GM21723 (cell line): ENCODE measurements at regions not wholly inside any gene's neighbourhood (a gene's known extent, or its start where the extent isn't known, plus 50 kb on each side); places are given as distances from the start of the nearest gene placed in this dataset.
"Not testable (repeated sequence)": the region's sequence is repeated elsewhere in the genome, so short reads cannot be mapped to it uniquely, and the experiment has no call there.

ENCODE experiments used
- ATAC-seq: cut with Tn5 transposase; IDR thresholded peaks from one replicate; pipeline ENCODE4 v1.9.1; 2021; ENCODE audit warnings: mild to moderate bottlenecking, moderate library complexity; ENCODE audit not compliant: unreplicated experiment

GRCh38 chr4:107470173-107470572, 249.9 kb downstream of the PAPSS1 start:
- ATAC-seq: no peak

- peak; percentile 83 for ATAC-seq
Observed at GRCh38 chr4:107468812-107469211, 251.2 kb downstream of the PAPSS1 start.

DNA sequence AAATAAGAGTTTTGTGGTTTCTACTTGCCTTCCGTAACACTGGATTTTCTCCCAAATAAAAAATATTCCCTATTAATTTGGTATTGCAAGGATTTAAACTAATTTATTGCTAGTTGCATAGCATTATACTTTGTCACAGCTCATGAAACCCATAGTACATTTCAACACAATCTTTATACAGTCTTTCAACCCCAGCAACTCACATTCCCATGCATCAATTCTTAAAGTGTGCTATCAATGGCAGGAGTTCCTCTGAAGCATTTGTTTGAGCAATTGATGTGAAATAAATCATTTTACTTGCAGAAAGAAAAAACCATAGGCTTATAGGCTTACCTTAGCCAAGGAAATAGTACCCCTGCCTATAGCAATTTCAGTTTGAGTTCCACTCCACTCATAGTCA, 251.9 kb downstream of the PAPSS1 start:
- ATAC-seq: no peak

DNA sequence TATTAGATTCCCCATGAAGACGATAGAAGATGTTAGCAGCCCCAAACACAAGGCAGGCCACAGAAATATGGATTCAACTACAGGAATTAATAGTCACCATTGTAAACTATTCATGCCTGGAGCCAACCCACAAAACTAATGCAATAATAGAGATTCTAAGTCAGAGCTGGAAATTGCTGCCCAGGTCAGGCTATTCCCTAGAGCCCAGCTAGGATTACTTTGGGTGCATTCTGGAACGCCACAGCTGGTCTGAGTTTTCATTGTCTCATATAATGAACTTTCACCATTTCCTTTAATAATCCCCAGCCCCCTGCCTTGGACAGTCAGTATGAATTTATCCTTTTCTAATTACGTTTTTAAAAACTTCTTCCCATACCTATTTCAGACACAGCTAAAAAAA, 252.6 kb downstream of the PAPSS1 start:
- ATAC-seq: no peak

- ATAC-seq: no peak
Observed at GRCh38 chr4:107458194-107458593, 261.8 kb downstream of the PAPSS1 start.

DNA sequence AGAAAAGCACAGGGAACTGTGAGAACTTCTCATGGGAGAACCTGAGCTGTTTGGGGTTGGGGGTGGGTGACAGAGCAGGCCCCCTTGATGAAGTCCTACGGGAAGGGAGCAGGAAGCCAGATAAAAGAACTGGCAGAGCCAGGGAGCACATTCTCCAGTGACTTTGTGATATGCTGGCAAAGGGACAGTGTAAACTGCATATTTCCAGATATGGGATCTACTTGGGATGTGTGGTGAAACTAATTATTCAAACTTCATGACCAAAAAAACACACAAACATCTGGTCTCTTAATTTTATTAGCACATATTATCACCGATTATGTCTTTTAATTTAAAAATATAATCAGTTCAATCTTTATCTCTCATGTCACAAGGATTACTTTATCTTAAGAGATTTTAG, 266.0 kb downstream of the PAPSS1 start:
- no peak for ATAC-seq

- no peak for ATAC-seq
Observed at GRCh38 chr4:107452717-107453630, 267.1 kb downstream of the PAPSS1 start.

GRCh38 chr4:107449611-107450369, 270.2 kb downstream of the PAPSS1 start:
- ATAC-seq: no peak

GRCh38 chr4:107442538-107443111, 277.4 kb downstream of the PAPSS1 start:
- ATAC-seq: no peak

DNA sequence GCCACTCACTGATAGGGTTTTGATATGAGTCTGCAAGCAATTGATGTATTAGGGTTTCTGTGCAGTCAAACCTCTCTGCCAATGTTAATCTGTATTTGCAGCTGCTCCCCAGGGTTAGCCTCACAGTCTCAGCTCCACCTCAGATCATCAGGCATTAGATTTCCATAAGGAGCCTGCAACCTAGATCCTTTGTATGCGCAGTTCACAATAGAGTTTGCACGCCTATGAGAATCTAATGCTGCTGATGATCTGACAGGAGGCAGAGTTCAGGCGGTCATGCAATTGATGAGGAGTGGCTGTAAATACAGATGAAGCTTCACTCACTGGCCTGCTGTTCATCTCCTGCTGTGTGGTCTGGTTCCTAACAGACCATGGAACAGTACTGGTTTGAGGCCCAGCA, 280.6 kb downstream of the PAPSS1 start:
- no peak for ATAC-seq

DNA sequence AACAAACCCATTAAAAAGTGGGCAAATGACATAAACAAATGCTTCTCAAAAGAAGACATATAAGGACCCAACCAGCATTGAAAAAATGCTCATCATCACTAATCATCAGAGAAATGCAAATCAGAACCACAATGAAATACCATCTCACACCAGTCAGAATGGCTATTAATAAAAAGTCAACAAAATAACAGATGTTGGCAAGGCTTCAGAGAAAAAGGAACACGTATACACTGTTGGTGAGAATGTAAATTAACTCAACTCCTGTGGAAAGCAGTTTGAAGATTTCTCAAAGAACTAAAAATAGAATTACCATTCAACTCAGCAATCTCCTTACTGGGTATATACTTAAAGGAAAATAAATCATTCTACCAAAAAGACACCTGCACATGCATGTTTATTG, 283.6 kb downstream of the PAPSS1 start:
- ATAC-seq: not testable (repeated sequence)

- ATAC-seq: no peak
Observed at GRCh38 chr4:107432451-107432850, 287.6 kb downstream of the PAPSS1 start.

GRCh38 chr4:107423677-107424405, 296.2 kb downstream of the PAPSS1 start:
- ATAC-seq: no peak

GRCh38 chr4:107419536-107419935, 300.5 kb downstream of the PAPSS1 start:
- ATAC-seq: not testable (repeated sequence)

GRCh38 chr4:107419052-107419451, 301.0 kb downstream of the PAPSS1 start:
- ATAC-seq: no peak

GRCh38 chr4:107415490-107415889, 304.5 kb downstream of the PAPSS1 start:
- ATAC-seq: not testable (repeated sequence)

DNA sequence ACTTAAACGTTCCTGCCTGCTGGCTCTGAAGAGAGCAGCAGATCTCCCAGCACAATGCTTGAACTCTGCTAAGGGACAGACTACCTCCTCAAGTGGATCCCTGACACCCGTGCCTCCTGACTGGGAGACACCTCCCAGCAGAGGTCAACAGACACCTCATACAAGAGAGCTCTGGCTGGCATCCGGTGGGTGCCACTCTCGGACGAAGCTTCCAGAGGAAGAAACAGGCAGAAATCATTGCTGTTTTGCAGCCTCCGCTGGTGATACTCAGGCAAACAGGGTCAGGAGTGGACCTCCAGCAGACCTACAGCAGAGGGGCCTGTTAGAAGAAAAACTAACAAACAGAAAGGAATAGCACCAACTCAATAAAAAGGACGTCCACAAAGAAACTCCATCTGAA, 310.2 kb downstream of the PAPSS1 start:
- ATAC-seq: not testable (repeated sequence)

DNA sequence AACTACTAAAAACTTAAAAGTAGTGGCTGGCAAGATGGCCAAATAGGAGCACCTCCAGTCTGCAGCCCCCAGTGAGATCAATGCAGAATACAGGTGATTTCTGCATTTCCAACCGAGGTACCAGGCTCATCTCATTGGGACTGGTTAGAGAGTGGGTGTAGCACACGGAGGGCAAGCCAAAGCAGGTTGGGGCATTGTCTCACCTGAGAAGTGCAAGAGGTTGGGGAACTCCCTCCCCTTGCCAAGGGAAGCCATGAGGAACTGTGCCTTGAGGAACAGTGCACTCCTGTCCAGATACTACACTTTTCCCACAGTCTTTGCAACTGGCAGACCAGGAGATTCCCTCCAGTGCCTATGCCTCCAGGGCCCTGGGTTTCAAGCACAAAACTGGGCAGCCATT, 311.1 kb downstream of the PAPSS1 start:
- no peak for ATAC-seq

- no peak for ATAC-seq
Observed at GRCh38 chr4:107404591-107405300, 315.3 kb downstream of the PAPSS1 start.

DNA sequence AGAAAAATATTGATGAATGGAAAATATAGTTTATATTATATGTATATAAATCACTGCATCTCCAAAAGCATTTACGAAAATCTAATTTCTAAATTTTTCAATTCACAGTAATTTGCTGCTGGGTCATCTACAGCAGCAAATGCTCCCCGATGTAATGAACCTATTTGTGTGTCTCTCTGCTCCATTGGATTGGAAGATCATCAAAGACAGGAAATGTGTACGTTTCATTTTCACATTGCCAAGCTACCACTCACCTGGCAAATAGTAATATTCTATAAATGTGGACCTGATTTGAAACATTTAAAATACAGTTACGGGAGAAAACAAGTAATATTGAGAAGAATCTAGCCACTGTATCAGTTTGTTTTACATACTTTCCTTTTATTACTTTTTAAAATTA, 317.7 kb downstream of the PAPSS1 start:
- no peak for ATAC-seq
